Prostate gland (tissue), 2 donors: ENCODE measurements at regions not wholly inside any gene's neighbourhood (a gene's known extent, or its start where the extent isn't known, plus 50 kb on each side); places are given as distances from the start of the nearest gene placed in this dataset.

Experiments used
- CTCF ChIP-seq, 4 experiments: fragments of 200-600 bp in 2 of 4; fragments of 450-650 bp in 2 of 4; sonication (generic) in 2 of 4; IDR thresholded peaks; 1 replicate in 3 of 4; 2 replicates in 1 of 4; pipeline ENCODE4 v1.5.1; 2016 to 2019; ENCODE audit warnings: antibody characterized with exemption in 4 of 4, mild to moderate bottlenecking in 2 of 4, moderate library complexity in 2 of 4
- POLR2A ChIP-seq: fragments of 450-650 bp; IDR thresholded peaks from one replicate; pipeline ENCODE4 v1.6.1; 2016; ENCODE audit warnings: antibody characterized with exemption, mild to moderate bottlenecking

- no peak for TF ChIP-seq POLR2A
- TF ChIP-seq CTCF (IDR thresholded peaks at IDR 0.05), result no peak
Measured at GRCh38 chr4:127082986-127083385, 549.8 kb upstream of the INTU start.
